ENCODE measurements at regions not wholly inside any gene's neighbourhood (a gene's known extent, or its start where the extent isn't known, plus 50 kb on each side); places are given as distances from the start of the nearest gene placed in this dataset.

DNA sequence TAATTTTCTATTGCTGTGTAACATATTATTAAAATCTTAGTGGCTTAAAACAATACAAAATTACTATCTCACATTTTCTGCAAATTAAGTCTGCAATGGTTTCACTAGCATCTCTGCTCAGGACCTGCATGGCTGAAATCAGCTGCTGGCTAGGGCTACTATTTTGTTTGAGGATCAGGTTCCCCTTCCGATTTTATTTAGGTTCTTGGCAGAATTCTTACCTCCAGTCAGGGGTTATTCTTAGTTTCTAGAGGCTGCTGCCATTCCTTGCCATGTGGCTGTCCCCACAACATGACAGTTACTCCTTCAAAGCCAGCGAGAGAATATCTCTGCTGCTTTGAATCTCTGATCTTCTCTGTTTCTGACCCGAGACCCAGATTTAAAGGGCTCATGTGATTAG is 424.5 kb upstream of the ANO5 start:
- H3K9me3 ChIP-seq (ENCODE audit: control insufficient read depth in 1 of 2, insufficient read depth in 1 of 2, low read length in 2 of 2): peaks cover 0 to 4% of the 10 kb centered on the region in 2 experiments
- H3K4me3 Mint-ChIP-seq: no peak overlapping the region
- no peaks in the 10 kb centered on the region for H3K9me3 Mint-ChIP-seq
- DNase-seq (no peak), ATAC-seq (ENCODE audit: poor library complexity) (no peak)
- no peak overlapping the region for H3K4me3 ChIP-seq (ENCODE audit: low read length)
- no peaks in the 10 kb centered on the region for H3K4me1 ChIP-seq (ENCODE audit: insufficient read depth, low read length)
- POLR2A ChIA-PET: no interaction called here
- no peaks in the 10 kb centered on the region for H3K27me3 ChIP-seq (ENCODE audit: control insufficient read depth in 1 of 2, insufficient read depth in 2 of 2, low read length in 2 of 2)
- H3K27ac Mint-ChIP-seq: no peak overlapping the region
- H3K36me3 Mint-ChIP-seq (ENCODE audit: low read depth): no peaks in the 10 kb centered on the region
- CTCF ChIA-PET: no interaction called here
- H3K4me1 Mint-ChIP-seq (ENCODE audit: low read depth): no peaks in the 10 kb centered on the region
- H3K27ac ChIP-seq (ENCODE audit: low read depth in 1 of 2, low read length in 2 of 2): no peak overlapping the region
- TF ChIP-seq, protein P1, sequence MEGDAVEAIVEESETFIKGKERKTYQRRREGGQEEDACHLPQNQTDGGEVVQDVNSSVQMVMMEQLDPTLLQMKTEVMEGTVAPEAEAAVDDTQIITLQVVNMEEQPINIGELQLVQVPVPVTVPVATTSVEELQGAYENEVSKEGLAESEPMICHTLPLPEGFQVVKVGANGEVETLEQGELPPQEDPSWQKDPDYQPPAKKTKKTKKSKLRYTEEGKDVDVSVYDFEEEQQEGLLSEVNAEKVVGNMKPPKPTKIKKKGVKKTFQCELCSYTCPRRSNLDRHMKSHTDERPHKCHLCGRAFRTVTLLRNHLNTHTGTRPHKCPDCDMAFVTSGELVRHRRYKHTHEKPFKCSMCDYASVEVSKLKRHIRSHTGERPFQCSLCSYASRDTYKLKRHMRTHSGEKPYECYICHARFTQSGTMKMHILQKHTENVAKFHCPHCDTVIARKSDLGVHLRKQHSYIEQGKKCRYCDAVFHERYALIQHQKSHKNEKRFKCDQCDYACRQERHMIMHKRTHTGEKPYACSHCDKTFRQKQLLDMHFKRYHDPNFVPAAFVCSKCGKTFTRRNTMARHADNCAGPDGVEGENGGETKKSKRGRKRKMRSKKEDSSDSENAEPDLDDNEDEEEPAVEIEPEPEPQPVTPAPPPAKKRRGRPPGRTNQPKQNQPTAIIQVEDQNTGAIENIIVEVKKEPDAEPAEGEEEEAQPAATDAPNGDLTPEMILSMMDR (IDR thresholded peaks at IDR 0.05): no peak
- no peaks in the 10 kb centered on the region for H3K27me3 Mint-ChIP-seq
- no peaks in the 10 kb centered on the region for H3K36me3 ChIP-seq (ENCODE audit: insufficient read depth, low read length)
- intact Hi-C loops (cut with DNase I, micrococcal nuclease): no loop called here

DNA sequence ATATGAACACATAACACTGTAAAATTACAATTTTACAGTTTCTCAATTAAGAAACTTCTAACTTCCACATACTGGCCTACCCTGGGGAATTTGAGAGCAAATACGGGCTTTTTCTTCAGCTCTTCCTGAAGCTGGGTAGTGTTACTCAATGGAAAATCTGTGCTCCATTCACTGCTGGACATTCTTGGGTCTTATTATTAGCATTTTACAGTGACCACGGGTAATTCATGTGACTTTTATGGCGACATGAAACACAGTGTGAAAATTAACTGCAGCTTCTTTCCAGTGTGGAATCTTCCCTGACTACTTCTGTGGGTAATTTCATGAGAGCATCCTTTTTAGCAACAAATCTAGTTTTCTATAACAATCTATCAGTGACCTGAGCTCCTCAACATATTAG is 423.7 kb upstream of the ANO5 start:
- DNase-seq (no peak), ATAC-seq (ENCODE audit: poor library complexity) (no peak)
- TF ChIP-seq, protein P1 (IDR thresholded peaks at IDR 0.05): no peak
- intact Hi-C loops (cut with DNase I, micrococcal nuclease): no loop called here
- no peaks in the 10 kb centered on the region for H3K4me1 ChIP-seq (ENCODE audit: insufficient read depth, low read length)
- H3K9me3 ChIP-seq (ENCODE audit: control insufficient read depth in 1 of 2, insufficient read depth in 1 of 2, low read length in 2 of 2): peaks cover 0 to 4% of the 10 kb centered on the region in 2 experiments
- no peak overlapping the region for H3K27ac ChIP-seq (ENCODE audit: low read depth in 1 of 2, low read length in 2 of 2)
- CTCF ChIA-PET: no interaction called here
- Mint-ChIP-seq H3K27ac (no peak overlapping the region), H3K4me3 (no peak overlapping the region), H3K4me1 (ENCODE audit: low read depth) (no peaks in the 10 kb centered on the region), H3K36me3 (ENCODE audit: low read depth) (no peaks in the 10 kb centered on the region), H3K9me3 (no peaks in the 10 kb centered on the region), H3K27me3 (no peaks in the 10 kb centered on the region)
- POLR2A ChIA-PET: no interaction called here
- H3K36me3 ChIP-seq (ENCODE audit: insufficient read depth, low read length): no peaks in the 10 kb centered on the region
- H3K4me3 ChIP-seq (ENCODE audit: low read length): no peak overlapping the region
- H3K27me3 ChIP-seq (ENCODE audit: control insufficient read depth in 1 of 2, insufficient read depth in 2 of 2, low read length in 2 of 2): no peaks in the 10 kb centered on the region

DNA sequence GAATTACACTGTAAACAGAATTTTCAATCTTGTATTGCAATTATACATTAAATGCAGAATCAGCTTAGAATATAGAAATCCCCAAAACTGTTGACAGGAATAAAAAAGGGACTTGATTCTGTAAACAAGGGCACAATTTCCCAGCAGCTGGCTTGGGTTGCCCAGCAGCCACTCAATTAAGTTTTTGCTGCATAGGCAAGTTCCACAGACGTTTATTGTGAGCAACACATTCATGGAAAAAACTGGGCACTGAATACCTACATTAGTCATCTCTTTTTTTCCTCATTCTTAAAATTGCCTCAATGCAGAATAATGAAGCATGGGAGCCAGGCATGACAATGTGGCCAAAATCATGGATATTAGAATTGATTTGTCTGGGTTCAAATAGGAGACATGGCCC is 421.8 kb upstream of the ANO5 start:
- Histone ChIP-seq H3K4me3 (ENCODE audit: low read length) (no peak overlapping the region), H3K27ac (ENCODE audit: low read depth in 1 of 2, low read length in 2 of 2) (no peak overlapping the region), H3K9me3 (ENCODE audit: control insufficient read depth in 1 of 2, insufficient read depth in 1 of 2, low read length in 2 of 2) (peaks cover under 1 to 4% of the 10 kb centered on the region in 2 experiments), H3K36me3 (ENCODE audit: insufficient read depth, low read length) (no peaks in the 10 kb centered on the region), H3K27me3 (ENCODE audit: control insufficient read depth in 1 of 2, insufficient read depth in 2 of 2, low read length in 2 of 2) (no peaks in the 10 kb centered on the region), H3K4me1 (ENCODE audit: insufficient read depth, low read length) (no peaks in the 10 kb centered on the region)
- ChIA-PET CTCF (no interaction called here), POLR2A (no interaction called here)
- Mint-ChIP-seq H3K4me1 (ENCODE audit: low read depth) (no peaks in the 10 kb centered on the region), H3K36me3 (ENCODE audit: low read depth) (no peaks in the 10 kb centered on the region), H3K27me3 (no peaks in the 10 kb centered on the region), H3K9me3 (peaks cover 2% of the 10 kb centered on the region), H3K4me3 (no peak overlapping the region), H3K27ac (no peak overlapping the region)
- intact Hi-C loops (cut with DNase I, micrococcal nuclease): no loop called here
- ATAC-seq (ENCODE audit: poor library complexity): no peak
- TF ChIP-seq, protein P1 (IDR thresholded peaks at IDR 0.05): no peak
- no peak for DNase-seq

All from CD4-positive, alpha-beta T cell (primary cell).